Activated T-helper 1 cell treated with anti-CD3 and anti-CD28 coated beads, Interleukin-12 subunit alpha, Interleukin-12 subunit beta, Interleukin-2, Interleukin-4 antibody, amounts not matched to agents 30 ng/mL and 10 ng/mL and 1 ng/mL, durations not matched to agents 14 hours and 24 hours and 36 hours (primary cell): ENCODE measurements at regions not wholly inside any gene's neighbourhood (a gene's known extent, or its start where the extent isn't known, plus 50 kb on each side); places are given as distances from the start of the nearest gene placed in this dataset.

Experiments
- DNase-seq: peaks from one replicate; pipeline ENCODE4 v3.0.0; 2021; ENCODE audit warnings: low spot score
- H3K27ac Mint-ChIP-seq: one replicate; pipeline ENCODE4 v1.8.0; 2021; ENCODE audit warnings: mild to moderate bottlenecking, mixed read lengths
- H3K27me3 Mint-ChIP-seq: one replicate; pipeline ENCODE4 v1.8.0; 2022; ENCODE audit warnings: mild to moderate bottlenecking, moderate library complexity, mixed read lengths; ENCODE audit not compliant: insufficient read depth
- H3K36me3 Mint-ChIP-seq: one replicate; pipeline ENCODE4 v1.8.0; 2021; ENCODE audit warnings: low read depth, mixed read lengths
- H3K4me1 Mint-ChIP-seq: one replicate; pipeline ENCODE4 v1.8.0; 2021; ENCODE audit warnings: low read depth, mixed read lengths
- H3K4me3 Mint-ChIP-seq: one replicate; pipeline ENCODE4 v1.8.0; 2021; ENCODE audit warnings: mild to moderate bottlenecking, moderate library complexity, mixed read lengths
- H3K9me3 Mint-ChIP-seq: one replicate; pipeline ENCODE4 v1.8.0; 2021; ENCODE audit warnings: mixed read lengths
- intact Hi-C: fragments of 100-400 bp; cut with micrococcal nuclease; formaldehyde crosslinking; loops from one replicate; pipeline ENCODE4 v1.15.1; 2024

- H3K4me1 Mint-ChIP-seq = no peaks in the 10 kb centered on the region
- intact Hi-C loops = no loop called here
Measured at GRCh38 chr3:170777564-170777926, 92.5 kb downstream of the RPL22L1 start.

GRCh38 chr3:170776887-170777563 is 93.0 kb downstream of the RPL22L1 start:
- no peaks in the 10 kb centered on the region for H3K36me3 Mint-ChIP-seq
- peaks cover 21% of the 10 kb centered on the region for H3K27me3 Mint-ChIP-seq
- intact Hi-C loops = no loop called here
- H3K4me3 Mint-ChIP-seq = no peak overlapping the region
- H3K9me3 Mint-ChIP-seq = no peaks in the 10 kb centered on the region
- H3K4me1 Mint-ChIP-seq = no peaks in the 10 kb centered on the region
- no peak for DNase-seq
- H3K27ac Mint-ChIP-seq = no peak overlapping the region

More at GRCh38 chr3:170777564-170777926, 92.5 kb downstream of the RPL22L1 start:
- Mint-ChIP-seq H3K4me3 (no peak overlapping the region), H3K27me3 (peaks cover 21% of the 10 kb centered on the region), H3K9me3 (no peaks in the 10 kb centered on the region), H3K27ac (no peak overlapping the region), H3K36me3 (no peaks in the 10 kb centered on the region)
- no peak for DNase-seq

- no peaks in the 10 kb centered on the region for H3K4me1 Mint-ChIP-seq
- no peak for DNase-seq
- H3K27ac Mint-ChIP-seq = no peak overlapping the region
- intact Hi-C loops = no loop called here
- peaks cover 16% of the 10 kb centered on the region for H3K27me3 Mint-ChIP-seq
- H3K4me3 Mint-ChIP-seq = no peak overlapping the region
- H3K9me3 Mint-ChIP-seq = no peaks in the 10 kb centered on the region
- H3K36me3 Mint-ChIP-seq = no peaks in the 10 kb centered on the region
Measured at GRCh38 chr3:170773682-170774425, 96.1 kb downstream of the RPL22L1 start.

- Mint-ChIP-seq H3K36me3 (no peaks in the 10 kb centered on the region), H3K4me3 (no peak overlapping the region), H3K27me3 (peaks cover 4% of the 10 kb centered on the region), H3K27ac (no peak overlapping the region), H3K9me3 (no peaks in the 10 kb centered on the region), H3K4me1 (no peaks in the 10 kb centered on the region)
- intact Hi-C loops = no loop called here
- no peak for DNase-seq
Measured at GRCh38 chr3:170772175-170772574, 97.8 kb downstream of the RPL22L1 start.

GRCh38 chr3:170768334-170768801 is 101.6 kb downstream of the RPL22L1 start:
- Mint-ChIP-seq H3K4me3 (no peak overlapping the region), H3K4me1 (no peaks in the 10 kb centered on the region), H3K9me3 (no peaks in the 10 kb centered on the region), H3K36me3 (no peaks in the 10 kb centered on the region), H3K27ac (no peak overlapping the region), H3K27me3 (peaks cover 2% of the 10 kb centered on the region)
- DNase-seq = no peak
- intact Hi-C loops = no loop called here

- Mint-ChIP-seq H3K9me3 (no peaks in the 10 kb centered on the region), H3K27ac (no peak overlapping the region), H3K4me1 (no peaks in the 10 kb centered on the region), H3K27me3 (peaks cover 2% of the 10 kb centered on the region), H3K36me3 (no peaks in the 10 kb centered on the region), H3K4me3 (no peak overlapping the region)
- DNase-seq = no peak
- intact Hi-C loops = no loop called here
Measured at GRCh38 chr3:170767576-170767941, 102.4 kb downstream of the RPL22L1 start.

GRCh38 chr3:170766823-170767575 is 103.0 kb downstream of the RPL22L1 start:
- peaks cover 2% of the 10 kb centered on the region for H3K27me3 Mint-ChIP-seq
- intact Hi-C loops = no loop called here
- DNase-seq = no peak
- no peak overlapping the region for H3K27ac Mint-ChIP-seq
- H3K36me3 Mint-ChIP-seq = no peaks in the 10 kb centered on the region
- no peaks in the 10 kb centered on the region for H3K4me1 Mint-ChIP-seq
- H3K4me3 Mint-ChIP-seq = no peak overlapping the region
- no peaks in the 10 kb centered on the region for H3K9me3 Mint-ChIP-seq

- Mint-ChIP-seq H3K36me3 (no peaks in the 10 kb centered on the region), H3K27me3 (peaks cover 2% of the 10 kb centered on the region), H3K4me3 (no peak overlapping the region), H3K4me1 (no peaks in the 10 kb centered on the region), H3K27ac (no peak overlapping the region), H3K9me3 (no peaks in the 10 kb centered on the region)
- intact Hi-C loops = no loop called here
- no peak for DNase-seq
Measured at GRCh38 chr3:170766253-170766652, 103.7 kb downstream of the RPL22L1 start.

GRCh38 chr3:170765419-170766078 is 104.4 kb downstream of the RPL22L1 start:
- Mint-ChIP-seq H3K4me3 (no peak overlapping the region), H3K4me1 (no peaks in the 10 kb centered on the region), H3K36me3 (no peaks in the 10 kb centered on the region), H3K27ac (no peak overlapping the region), H3K27me3 (peaks cover 2% of the 10 kb centered on the region), H3K9me3 (no peaks in the 10 kb centered on the region)
- intact Hi-C loops = no loop called here
- no peak for DNase-seq

- H3K27ac Mint-ChIP-seq = no peak overlapping the region
- no peaks in the 10 kb centered on the region for H3K9me3 Mint-ChIP-seq
- peaks cover 2% of the 10 kb centered on the region for H3K27me3 Mint-ChIP-seq
- H3K36me3 Mint-ChIP-seq = no peaks in the 10 kb centered on the region
- no peak overlapping the region for H3K4me3 Mint-ChIP-seq
- no peaks in the 10 kb centered on the region for H3K4me1 Mint-ChIP-seq
- no peak for DNase-seq
- intact Hi-C loops = no loop called here
Measured at GRCh38 chr3:170764017-170764416, 106.0 kb downstream of the RPL22L1 start.

GRCh38 chr3:170762064-170762463 is 107.9 kb downstream of the RPL22L1 start:
- H3K4me3 Mint-ChIP-seq = no peak overlapping the region

GRCh38 chr3:170761103-170761502 is 108.9 kb downstream of the RPL22L1 start:
- Mint-ChIP-seq H3K4me3 (no peak overlapping the region), H3K4me1 (no peaks in the 10 kb centered on the region), H3K27ac (no peak overlapping the region), H3K36me3 (no peaks in the 10 kb centered on the region), H3K9me3 (no peaks in the 10 kb centered on the region), H3K27me3 (peaks cover 7% of the 10 kb centered on the region)
- intact Hi-C loops = no loop called here
- no peak for DNase-seq

More at GRCh38 chr3:170762064-170762463, 107.9 kb downstream of the RPL22L1 start:
- no peak overlapping the region for H3K27ac Mint-ChIP-seq
- peaks cover 5% of the 10 kb centered on the region for H3K27me3 Mint-ChIP-seq
- intact Hi-C loops = no loop called here
- no peaks in the 10 kb centered on the region for H3K9me3 Mint-ChIP-seq
- H3K36me3 Mint-ChIP-seq = no peaks in the 10 kb centered on the region
- no peak for DNase-seq
- no peaks in the 10 kb centered on the region for H3K4me1 Mint-ChIP-seq

- Mint-ChIP-seq H3K9me3 (no peaks in the 10 kb centered on the region), H3K27me3 (peaks cover 5% of the 10 kb centered on the region), H3K36me3 (no peaks in the 10 kb centered on the region), H3K4me3 (no peak overlapping the region), H3K27ac (no peak overlapping the region), H3K4me1 (no peaks in the 10 kb centered on the region)
- DNase-seq = no peak
- intact Hi-C loops = no loop called here
Measured at GRCh38 chr3:170760174-170760526, 109.8 kb downstream of the RPL22L1 start.
